MM.1S (cell line): ENCODE measurements at regions not wholly inside any gene's neighbourhood (a gene's known extent, or its start where the extent isn't known, plus 50 kb on each side); places are given as distances from the start of the nearest gene placed in this dataset.

Experiments
- EZH2 ChIP-seq: fragments of 300-600 bp; sonication (generic); optimal IDR thresholded peaks from 2 replicates; pipeline ENCODE3; 2017; ENCODE audit warnings: low read depth, mild to moderate bottlenecking, antibody characterized with exemption, low read length, mixed read lengths
- TF ChIP-seq, protein P1 (sequence below): fragments of 300-600 bp; sonication (generic); IDR thresholded peaks from 2 replicates; pipeline ENCODE4 v1.5.1; 2016; ENCODE audit warnings: antibody characterized with exemption, low read length, mixed read lengths

- TF ChIP-seq, protein P1, sequence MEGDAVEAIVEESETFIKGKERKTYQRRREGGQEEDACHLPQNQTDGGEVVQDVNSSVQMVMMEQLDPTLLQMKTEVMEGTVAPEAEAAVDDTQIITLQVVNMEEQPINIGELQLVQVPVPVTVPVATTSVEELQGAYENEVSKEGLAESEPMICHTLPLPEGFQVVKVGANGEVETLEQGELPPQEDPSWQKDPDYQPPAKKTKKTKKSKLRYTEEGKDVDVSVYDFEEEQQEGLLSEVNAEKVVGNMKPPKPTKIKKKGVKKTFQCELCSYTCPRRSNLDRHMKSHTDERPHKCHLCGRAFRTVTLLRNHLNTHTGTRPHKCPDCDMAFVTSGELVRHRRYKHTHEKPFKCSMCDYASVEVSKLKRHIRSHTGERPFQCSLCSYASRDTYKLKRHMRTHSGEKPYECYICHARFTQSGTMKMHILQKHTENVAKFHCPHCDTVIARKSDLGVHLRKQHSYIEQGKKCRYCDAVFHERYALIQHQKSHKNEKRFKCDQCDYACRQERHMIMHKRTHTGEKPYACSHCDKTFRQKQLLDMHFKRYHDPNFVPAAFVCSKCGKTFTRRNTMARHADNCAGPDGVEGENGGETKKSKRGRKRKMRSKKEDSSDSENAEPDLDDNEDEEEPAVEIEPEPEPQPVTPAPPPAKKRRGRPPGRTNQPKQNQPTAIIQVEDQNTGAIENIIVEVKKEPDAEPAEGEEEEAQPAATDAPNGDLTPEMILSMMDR, result no peak
- TF ChIP-seq EZH2, result no peak
Observed at GRCh38 chr4:77445823-77446222, 159.8 kb upstream of the CXCL13 start.
